GM12878 (cell line): ENCODE measurements at regions not wholly inside any gene's neighbourhood (a gene's known extent, or its start where the extent isn't known, plus 50 kb on each side); places are given as distances from the start of the nearest gene placed in this dataset.

Source experiments
- CBX3 ChIP-seq: fragments of 200-600 bp; sonication (generic); IDR thresholded peaks from 2 replicates; pipeline ENCODE4 v1.6.1; 2016; ENCODE audit warnings: low read depth, borderline replicate concordance
- KLF5 ChIP-seq: fragments of 450-650 bp; IDR thresholded peaks from 2 replicates; pipeline ENCODE4 v1.6.1; 2014; ENCODE audit warnings: mild to moderate bottlenecking; ENCODE audit not compliant: partially characterized antibody
- PKNOX1 ChIP-seq: fragments of 450-650 bp; IDR thresholded peaks from 2 replicates; pipeline ENCODE4 v1.6.1; 2016; ENCODE audit warnings: mild to moderate bottlenecking
- POLR2A ChIP-seq: IDR thresholded peaks from 2 replicates; pipeline ENCODE4 v1.6.1; 2011; ENCODE audit warnings: low read depth, mild to moderate bottlenecking, low read length
- STAT1 ChIP-seq: fragments of 450-650 bp; conservative IDR thresholded peaks from 2 replicates; pipeline ENCODE4 v1.6.1; 2014; ENCODE audit warnings: antibody characterized with exemption, mild to moderate bottlenecking
- YBX1 ChIP-seq: fragments of 450-650 bp; IDR thresholded peaks from 2 replicates; pipeline ENCODE4 v1.6.1; 2016; ENCODE audit warnings: antibody characterized with exemption
- ZBED1 ChIP-seq: IDR thresholded peaks from 2 replicates; pipeline ENCODE4 v1.6.1; 2016; ENCODE audit warnings: borderline replicate concordance
- ZNF622 ChIP-seq: fragments of 450-650 bp; IDR thresholded peaks from 2 replicates; pipeline ENCODE4 v1.6.1; 2017; ENCODE audit warnings: mild to moderate bottlenecking, inconsistent platforms
- TF ChIP-seq, protein P1 (sequence below), 3 experiments: IDR thresholded peaks in 2 of 3; conservative IDR thresholded peaks in 1 of 3; 2 replicates each; pipeline ENCODE4 v1.5.1; 2011; ENCODE audit warnings: low read depth in 3 of 3, low read length in 3 of 3, mild to moderate bottlenecking in 3 of 3, control low read depth in 2 of 3, moderate library complexity in 2 of 3, inconsistent platforms in 1 of 3, mixed read lengths in 1 of 3; ENCODE audit not compliant: control insufficient read depth in 2 of 3, insufficient read depth in 1 of 3; ENCODE audit errors: extremely low read depth in 1 of 3
- TF ChIP-seq, protein P2 (sequence below): fragments of 450-650 bp; IDR thresholded peaks from 2 replicates; pipeline ENCODE4 v1.6.1; 2016; ENCODE audit warnings: mild to moderate bottlenecking, moderate library complexity, borderline replicate concordance

DNA sequence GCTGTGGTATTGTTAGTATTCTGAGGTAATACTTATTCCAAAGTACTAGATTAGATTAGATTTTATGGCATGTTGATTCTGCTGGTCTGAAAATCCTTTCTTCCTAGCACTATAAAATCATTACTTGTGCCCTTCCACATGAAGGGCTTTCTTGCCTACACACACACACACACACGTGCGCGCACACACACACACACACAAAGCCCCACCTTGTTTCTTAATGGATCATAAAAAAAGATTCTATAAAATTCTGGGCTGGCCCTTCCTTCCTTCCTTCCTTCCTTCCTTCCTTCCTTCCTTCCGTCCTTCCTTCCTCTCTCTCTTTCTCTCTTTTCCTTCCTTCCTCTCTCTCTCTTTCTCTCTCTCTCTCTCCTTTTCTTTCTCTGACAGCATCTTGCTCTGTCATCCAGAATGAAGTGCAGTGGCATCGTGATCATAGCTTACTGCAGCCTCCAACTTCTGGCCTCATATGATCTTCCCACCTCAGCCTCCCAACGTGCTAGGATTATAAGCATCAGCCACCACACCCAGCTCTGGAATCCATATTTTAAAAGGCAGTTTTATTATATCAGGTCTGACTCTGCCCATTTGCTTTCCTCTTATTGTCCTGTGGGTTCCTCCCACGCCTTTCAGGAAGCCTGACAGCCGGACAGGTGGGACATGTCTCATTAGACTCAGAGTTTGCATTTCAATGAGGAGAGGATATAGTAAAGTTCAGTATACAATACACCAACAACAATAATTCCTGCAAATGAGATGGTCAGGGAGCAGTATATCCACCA lies 321.1 kb downstream of the PIK3C3 start:
- TF ChIP-seq KLF5 (no peak), STAT1 (no peak), PKNOX1 (no peak), ZNF622 (no peak), POLR2A (no peak), CBX3 (no peak), ZBED1 (no peak), YBX1 (no peak)
- TF ChIP-seq, protein P1, sequence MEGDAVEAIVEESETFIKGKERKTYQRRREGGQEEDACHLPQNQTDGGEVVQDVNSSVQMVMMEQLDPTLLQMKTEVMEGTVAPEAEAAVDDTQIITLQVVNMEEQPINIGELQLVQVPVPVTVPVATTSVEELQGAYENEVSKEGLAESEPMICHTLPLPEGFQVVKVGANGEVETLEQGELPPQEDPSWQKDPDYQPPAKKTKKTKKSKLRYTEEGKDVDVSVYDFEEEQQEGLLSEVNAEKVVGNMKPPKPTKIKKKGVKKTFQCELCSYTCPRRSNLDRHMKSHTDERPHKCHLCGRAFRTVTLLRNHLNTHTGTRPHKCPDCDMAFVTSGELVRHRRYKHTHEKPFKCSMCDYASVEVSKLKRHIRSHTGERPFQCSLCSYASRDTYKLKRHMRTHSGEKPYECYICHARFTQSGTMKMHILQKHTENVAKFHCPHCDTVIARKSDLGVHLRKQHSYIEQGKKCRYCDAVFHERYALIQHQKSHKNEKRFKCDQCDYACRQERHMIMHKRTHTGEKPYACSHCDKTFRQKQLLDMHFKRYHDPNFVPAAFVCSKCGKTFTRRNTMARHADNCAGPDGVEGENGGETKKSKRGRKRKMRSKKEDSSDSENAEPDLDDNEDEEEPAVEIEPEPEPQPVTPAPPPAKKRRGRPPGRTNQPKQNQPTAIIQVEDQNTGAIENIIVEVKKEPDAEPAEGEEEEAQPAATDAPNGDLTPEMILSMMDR (IDR thresholded peaks at IDR 0.05 in 2 of 3, conservative IDR thresholded peaks at IDR 0.05 in 1 of 3; ENCODE audit: control insufficient read depth in 2 of 3, extremely low read depth in 1 of 3, insufficient read depth in 1 of 3, low read depth in 3 of 3, low read length in 3 of 3), result no peak
- TF ChIP-seq, protein P2, sequence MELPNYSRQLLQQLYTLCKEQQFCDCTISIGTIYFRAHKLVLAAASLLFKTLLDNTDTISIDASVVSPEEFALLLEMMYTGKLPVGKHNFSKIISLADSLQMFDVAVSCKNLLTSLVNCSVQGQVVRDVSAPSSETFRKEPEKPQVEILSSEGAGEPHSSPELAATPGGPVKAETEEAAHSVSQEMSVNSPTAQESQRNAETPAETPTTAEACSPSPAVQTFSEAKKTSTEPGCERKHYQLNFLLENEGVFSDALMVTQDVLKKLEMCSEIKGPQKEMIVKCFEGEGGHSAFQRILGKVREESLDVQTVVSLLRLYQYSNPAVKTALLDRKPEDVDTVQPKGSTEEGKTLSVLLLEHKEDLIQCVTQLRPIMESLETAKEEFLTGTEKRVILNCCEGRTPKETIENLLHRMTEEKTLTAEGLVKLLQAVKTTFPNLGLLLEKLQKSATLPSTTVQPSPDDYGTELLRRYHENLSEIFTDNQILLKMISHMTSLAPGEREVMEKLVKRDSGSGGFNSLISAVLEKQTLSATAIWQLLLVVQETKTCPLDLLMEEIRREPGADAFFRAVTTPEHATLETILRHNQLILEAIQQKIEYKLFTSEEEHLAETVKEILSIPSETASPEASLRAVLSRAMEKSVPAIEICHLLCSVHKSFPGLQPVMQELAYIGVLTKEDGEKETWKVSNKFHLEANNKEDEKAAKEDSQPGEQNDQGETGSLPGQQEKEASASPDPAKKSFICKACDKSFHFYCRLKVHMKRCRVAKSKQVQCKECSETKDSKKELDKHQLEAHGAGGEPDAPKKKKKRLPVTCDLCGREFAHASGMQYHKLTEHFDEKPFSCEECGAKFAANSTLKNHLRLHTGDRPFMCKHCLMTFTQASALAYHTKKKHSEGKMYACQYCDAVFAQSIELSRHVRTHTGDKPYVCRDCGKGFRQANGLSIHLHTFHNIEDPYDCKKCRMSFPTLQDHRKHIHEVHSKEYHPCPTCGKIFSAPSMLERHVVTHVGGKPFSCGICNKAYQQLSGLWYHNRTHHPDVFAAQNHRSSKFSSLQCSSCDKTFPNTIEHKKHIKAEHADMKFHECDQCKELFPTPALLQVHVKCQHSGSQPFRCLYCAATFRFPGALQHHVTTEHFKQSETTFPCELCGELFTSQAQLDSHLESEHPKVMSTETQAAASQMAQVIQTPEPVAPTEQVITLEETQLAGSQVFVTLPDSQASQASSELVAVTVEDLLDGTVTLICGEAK, result no peak
